ENCODE measurements at regions not wholly inside any gene's neighbourhood (a gene's known extent, or its start where the extent isn't known, plus 50 kb on each side); places are given as distances from the start of the nearest gene placed in this dataset.

- TF ChIP-seq CTCF (IDR thresholded peaks at IDR 0.05; ENCODE audit: insufficient read depth, low read depth, low read length), result no peak
- TF ChIP-seq EZH2 (IDR thresholded peaks at IDR 0.05; ENCODE audit: insufficient read depth, low read length), result no peak
These were observed 549.0 kb upstream of the GRID2 start for GRCh38 chr4:91754716-91755115.
